ENCODE measurements at regions not wholly inside any gene's neighbourhood (a gene's known extent, or its start where the extent isn't known, plus 50 kb on each side); places are given as distances from the start of the nearest gene placed in this dataset.
"Not testable (repeated sequence)": the region's sequence is repeated elsewhere in the genome, so short reads cannot be mapped to it uniquely, and the experiment has no call there.

GRCh38 chr10:53052521-53053164, 280.1 kb upstream of the MBL2 start:
- DNase-seq (ENCODE audit: low spot score) = no peak
- in situ Hi-C loops (cut with HindIII; ENCODE audit: low sequenced_read_pairs) = no loop called here

- in situ Hi-C loops (cut with HindIII; ENCODE audit: low sequenced_read_pairs) = no loop called here
- DNase-seq (ENCODE audit: low spot score) = no peak
Measured at GRCh38 chr10:53045315-53045714, 272.7 kb upstream of the MBL2 start.

GRCh38 chr10:53035823-53036222, 263.2 kb upstream of the MBL2 start:
- in situ Hi-C loops (cut with HindIII; ENCODE audit: low sequenced_read_pairs); DNase-seq (ENCODE audit: low spot score): not testable (repeated sequence)

GRCh38 chr10:53033396-53033795, 260.8 kb upstream of the MBL2 start:
- no peak for DNase-seq (ENCODE audit: low spot score)
- in situ Hi-C loops (cut with HindIII; ENCODE audit: low sequenced_read_pairs) = no loop called here

GRCh38 chr10:53029872-53030849, 257.6 kb upstream of the MBL2 start:
- DNase-seq (ENCODE audit: low spot score) = not testable (repeated sequence)

GRCh38 chr10:53029449-53029848, 256.9 kb upstream of the MBL2 start:
- in situ Hi-C loops (cut with HindIII; ENCODE audit: low sequenced_read_pairs) = no loop called here

More at GRCh38 chr10:53029872-53030849, 257.6 kb upstream of the MBL2 start:
- in situ Hi-C loops (cut with HindIII; ENCODE audit: low sequenced_read_pairs) = not testable (repeated sequence)

GRCh38 chr10:53025765-53026164, 253.2 kb upstream of the MBL2 start:
- DNase-seq (ENCODE audit: low spot score); in situ Hi-C loops (cut with HindIII; ENCODE audit: low sequenced_read_pairs): not testable (repeated sequence)

More at GRCh38 chr10:53029449-53029848, 256.9 kb upstream of the MBL2 start:
- no peak for DNase-seq (ENCODE audit: low spot score)

GRCh38 chr10:53025172-53025711, 252.7 kb upstream of the MBL2 start:
- DNase-seq (ENCODE audit: low spot score) = no peak

GRCh38 chr10:53023411-53023810, 250.8 kb upstream of the MBL2 start:
- in situ Hi-C loops (cut with HindIII; ENCODE audit: low sequenced_read_pairs) = no loop called here
- DNase-seq (ENCODE audit: low spot score) = no peak

More at GRCh38 chr10:53025172-53025711, 252.7 kb upstream of the MBL2 start:
- in situ Hi-C loops (cut with HindIII; ENCODE audit: low sequenced_read_pairs) = no loop called here

GRCh38 chr10:53022611-53023088, 250.1 kb upstream of the MBL2 start:
- in situ Hi-C loops (cut with HindIII; ENCODE audit: low sequenced_read_pairs) = no loop called here
- DNase-seq (ENCODE audit: low spot score) = no peak

GRCh38 chr10:53013201-53013810, 240.7 kb upstream of the MBL2 start:
- no peak for DNase-seq (ENCODE audit: low spot score)
- in situ Hi-C loops (cut with HindIII; ENCODE audit: low sequenced_read_pairs) = no loop called here

GRCh38 chr10:53009961-53010907, 237.7 kb upstream of the MBL2 start:
- DNase-seq (ENCODE audit: low spot score) = no peak
- in situ Hi-C loops (cut with HindIII; ENCODE audit: low sequenced_read_pairs) = no loop called here

GRCh38 chr10:53007527-53007842, 234.9 kb upstream of the MBL2 start:
- DNase-seq (ENCODE audit: low spot score) = no peak
- in situ Hi-C loops (cut with HindIII; ENCODE audit: low sequenced_read_pairs) = no loop called here

GRCh38 chr10:53006663-53007526, 234.3 kb upstream of the MBL2 start:
- in situ Hi-C loops (cut with HindIII; ENCODE audit: low sequenced_read_pairs) = no loop called here
- DNase-seq (ENCODE audit: low spot score) = no peak

- DNase-seq (ENCODE audit: low spot score) = no peak
- in situ Hi-C loops (cut with HindIII; ENCODE audit: low sequenced_read_pairs) = no loop called here
Measured at GRCh38 chr10:53005612-53006345, 233.2 kb upstream of the MBL2 start.

- no peak for DNase-seq (ENCODE audit: low spot score)
Measured at GRCh38 chr10:53003094-53003493, 230.5 kb upstream of the MBL2 start.

GRCh38 chr10:52999681-53000080, 227.1 kb upstream of the MBL2 start:
- no peak for DNase-seq (ENCODE audit: low spot score)
- in situ Hi-C loops (cut with HindIII; ENCODE audit: low sequenced_read_pairs) = no loop called here

More at GRCh38 chr10:53003094-53003493, 230.5 kb upstream of the MBL2 start:
- in situ Hi-C loops (cut with HindIII; ENCODE audit: low sequenced_read_pairs) = no loop called here
